ENCODE measurements at regions not wholly inside any gene's neighbourhood (a gene's known extent, or its start where the extent isn't known, plus 50 kb on each side); places are given as distances from the start of the nearest gene placed in this dataset.

GRCh38 chr4:112751447-112751846 is 114.5 kb downstream of the LARP7 start:
- ChIA-PET POLR2A (no interaction called here), CTCF (interaction anchor here (0.7 to 1.0 kb wide), 2 partner anchors 12 to 14 kb away, joined by 4 to 9 read pairs; no protein-coding TSS in a partner anchor)
- TF ChIP-seq FOXA1 (IDR thresholded peaks at IDR 0.05) (no peak), ARNT (IDR thresholded peaks at IDR 0.05) (no peak), HDGF (IDR thresholded peaks at IDR 0.05; ENCODE audit: borderline replicate concordance) (no peak), ELF4 (IDR thresholded peaks at IDR 0.05) (no peak), LEF1 (IDR thresholded peaks at IDR 0.05; ENCODE audit: borderline replicate concordance) (no peak), SP1 (IDR thresholded peaks at IDR 0.05) (no peak)
- TF ChIP-seq, protein P1, sequence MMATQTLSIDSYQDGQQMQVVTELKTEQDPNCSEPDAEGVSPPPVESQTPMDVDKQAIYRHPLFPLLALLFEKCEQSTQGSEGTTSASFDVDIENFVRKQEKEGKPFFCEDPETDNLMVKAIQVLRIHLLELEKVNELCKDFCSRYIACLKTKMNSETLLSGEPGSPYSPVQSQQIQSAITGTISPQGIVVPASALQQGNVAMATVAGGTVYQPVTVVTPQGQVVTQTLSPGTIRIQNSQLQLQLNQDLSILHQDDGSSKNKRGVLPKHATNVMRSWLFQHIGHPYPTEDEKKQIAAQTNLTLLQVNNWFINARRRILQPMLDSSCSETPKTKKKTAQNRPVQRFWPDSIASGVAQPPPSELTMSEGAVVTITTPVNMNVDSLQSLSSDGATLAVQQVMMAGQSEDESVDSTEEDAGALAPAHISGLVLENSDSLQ (IDR thresholded peaks at IDR 0.05): no peak
- DNase-seq (ENCODE audit: extremely low spot score): no peak

DNA sequence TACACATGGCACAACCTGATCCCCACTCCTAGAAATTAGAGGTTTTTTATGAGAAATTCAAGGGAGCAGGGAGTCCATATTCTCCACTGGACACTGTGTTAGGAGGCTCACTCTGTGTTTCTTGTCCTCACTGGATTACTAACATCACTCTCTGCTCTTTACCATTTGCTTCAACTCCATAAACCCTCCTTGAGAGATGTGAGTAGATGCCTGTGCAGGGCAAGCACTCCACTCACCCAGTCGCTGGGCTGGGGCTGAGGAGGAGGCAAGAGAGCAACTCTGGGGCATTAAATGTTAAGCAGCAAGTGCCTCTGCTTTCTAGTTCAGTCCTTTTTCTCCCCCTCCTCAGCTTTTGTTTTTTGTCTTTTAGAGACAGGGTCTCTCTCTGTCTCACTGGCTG is 115.1 kb downstream of the LARP7 start:
- CTCF ChIA-PET: interaction anchor here (1.0 kb wide), 1 partner anchor 13 kb away, joined by 9 read pairs; no protein-coding TSS in a partner anchor
- no peak for DNase-seq (ENCODE audit: extremely low spot score)
- POLR2A ChIA-PET: no interaction called here
- no peak for TF ChIP-seq FOXM1 (IDR thresholded peaks at IDR 0.05; ENCODE audit: borderline replicate concordance)
- TF ChIP-seq HDGF (IDR thresholded peaks at IDR 0.05; ENCODE audit: borderline replicate concordance): no peak
- no peak for TF ChIP-seq NFRKB (IDR thresholded peaks at IDR 0.05)
- TF ChIP-seq BHLHE40 (IDR thresholded peaks at IDR 0.05; ENCODE audit: borderline replicate concordance): no peak
- no peak for TF ChIP-seq TARDBP (IDR thresholded peaks at IDR 0.05)
- TF ChIP-seq, protein P1 (IDR thresholded peaks at IDR 0.05): no peak
- no peak for TF ChIP-seq FOXK2 (IDR thresholded peaks at IDR 0.05)
- TF ChIP-seq ELF4 (IDR thresholded peaks at IDR 0.05): no peak
- TF ChIP-seq CTBP1 (IDR thresholded peaks at IDR 0.05; ENCODE audit: borderline replicate concordance): no peak
- no peak for TF ChIP-seq SUZ12 (IDR thresholded peaks at IDR 0.05)

DNA sequence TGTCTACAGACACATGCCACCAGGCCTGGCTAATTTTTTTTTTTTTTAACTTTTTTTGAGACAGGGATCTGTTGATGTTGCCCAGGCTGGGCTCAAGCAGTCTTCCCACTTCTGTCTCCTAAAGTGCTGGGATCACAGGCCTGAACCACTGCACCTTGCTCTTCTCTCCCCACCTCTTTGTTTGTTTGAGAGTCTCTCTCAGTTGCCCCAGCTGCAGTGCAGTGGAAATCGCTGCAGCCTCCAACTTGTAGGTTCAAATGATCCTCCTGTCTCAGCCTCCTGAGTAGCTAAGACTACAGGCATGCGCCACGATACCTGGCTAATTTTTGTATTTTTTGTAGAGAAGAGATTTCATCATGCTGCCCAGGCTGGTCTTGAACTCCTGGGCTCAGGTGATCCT is 115.6 kb downstream of the LARP7 start:
- DNase-seq (ENCODE audit: extremely low spot score): no peak
- TF ChIP-seq TARDBP (IDR thresholded peaks at IDR 0.05) (no peak), NFRKB (IDR thresholded peaks at IDR 0.05) (no peak), SUZ12 (IDR thresholded peaks at IDR 0.05) (no peak), ZNF384 (IDR thresholded peaks at IDR 0.05) (no peak)
- CTCF ChIA-PET: interaction anchor here (1.0 kb wide), 1 partner anchor 13 kb away, joined by 9 read pairs; no protein-coding TSS in a partner anchor
- POLR2A ChIA-PET: no interaction called here

GRCh38 chr4:112753333-112753732 is 116.4 kb downstream of the LARP7 start:
- POLR2A ChIA-PET: no interaction called here
- TF ChIP-seq ELF4 (IDR thresholded peaks at IDR 0.05): no peak
- TF ChIP-seq L3MBTL2 (conservative IDR thresholded peaks at IDR 0.05): no peak
- no peak for TF ChIP-seq SUZ12 (IDR thresholded peaks at IDR 0.05)
- no peak for TF ChIP-seq FOXK2 (IDR thresholded peaks at IDR 0.05)
- TF ChIP-seq FOXA1 (IDR thresholded peaks at IDR 0.05): no peak
- TF ChIP-seq CTBP1 (IDR thresholded peaks at IDR 0.05; ENCODE audit: borderline replicate concordance): no peak
- TF ChIP-seq ZNF384 (IDR thresholded peaks at IDR 0.05): no peak
- TF ChIP-seq HDGF (IDR thresholded peaks at IDR 0.05; ENCODE audit: borderline replicate concordance): no peak
- TF ChIP-seq ARNT (IDR thresholded peaks at IDR 0.05): no peak
- TF ChIP-seq BHLHE40 (IDR thresholded peaks at IDR 0.05; ENCODE audit: borderline replicate concordance): no peak
- TF ChIP-seq FOXM1 (IDR thresholded peaks at IDR 0.05; ENCODE audit: borderline replicate concordance): no peak
- no peak for TF ChIP-seq TARDBP (IDR thresholded peaks at IDR 0.05)
- TF ChIP-seq SP1 (IDR thresholded peaks at IDR 0.05): no peak
- no peak for TF ChIP-seq LEF1 (IDR thresholded peaks at IDR 0.05; ENCODE audit: borderline replicate concordance)
- TF ChIP-seq, protein P1 (IDR thresholded peaks at IDR 0.05): no peak
- no peak for TF ChIP-seq NFRKB (IDR thresholded peaks at IDR 0.05)

GRCh38 chr4:112759313-112759712 is 122.4 kb downstream of the LARP7 start:
- no peak for TF ChIP-seq ELF4 (IDR thresholded peaks at IDR 0.05)
- no peak for TF ChIP-seq NFRKB (IDR thresholded peaks at IDR 0.05)
- no peak for TF ChIP-seq L3MBTL2 (conservative IDR thresholded peaks at IDR 0.05)
- no peak for TF ChIP-seq CTBP1 (IDR thresholded peaks at IDR 0.05; ENCODE audit: borderline replicate concordance)
- TF ChIP-seq, protein P1 (IDR thresholded peaks at IDR 0.05): no peak
- no peak for TF ChIP-seq LEF1 (IDR thresholded peaks at IDR 0.05; ENCODE audit: borderline replicate concordance)
- no peak for TF ChIP-seq HDGF (IDR thresholded peaks at IDR 0.05; ENCODE audit: borderline replicate concordance)
- TF ChIP-seq SUZ12 (IDR thresholded peaks at IDR 0.05): no peak
- no peak for TF ChIP-seq FOXA1 (IDR thresholded peaks at IDR 0.05)
- TF ChIP-seq FOXK2 (IDR thresholded peaks at IDR 0.05): no peak
- TF ChIP-seq BHLHE40 (IDR thresholded peaks at IDR 0.05; ENCODE audit: borderline replicate concordance): no peak
- no peak for TF ChIP-seq SP1 (IDR thresholded peaks at IDR 0.05)
- no peak for TF ChIP-seq ARNT (IDR thresholded peaks at IDR 0.05)
- TF ChIP-seq FOXM1 (IDR thresholded peaks at IDR 0.05; ENCODE audit: borderline replicate concordance): no peak
- TF ChIP-seq TARDBP (IDR thresholded peaks at IDR 0.05): no peak
- no peak for TF ChIP-seq ZNF384 (IDR thresholded peaks at IDR 0.05)
- DNase-seq (ENCODE audit: extremely low spot score): no peak
- CTCF ChIA-PET: no interaction called here
- POLR2A ChIA-PET: no interaction called here

More at GRCh38 chr4:112753333-112753732, 116.4 kb downstream of the LARP7 start:
- CTCF ChIA-PET: no interaction called here
- DNase-seq (ENCODE audit: extremely low spot score): no peak

All from HEK293T (cell line).